AG04450 (cell line): ENCODE measurements at regions not wholly inside any gene's neighbourhood (a gene's known extent, or its start where the extent isn't known, plus 50 kb on each side); places are given as distances from the start of the nearest gene placed in this dataset.

Experiments
- CTCF ChIA-PET: fragments of 300-600, 350-600 bp; formaldehyde crosslinking; extraction: SDS; loops from one replicate; lab custom pipeline; 2022; ENCODE audit warnings: antibody characterized with exemption, inconsistent platforms; lab: Charles Lee
- POLR2A ChIA-PET: fragments of 350-600 bp; formaldehyde crosslinking; extraction: SDS; loops from one replicate; lab custom pipeline; 2021; ENCODE audit warnings: antibody characterized with exemption, inconsistent platforms; lab: Yijun Ruan, JAX
- DNase-seq: peaks from one replicate; pipeline ENCODE4 v3.0.0-alpha.2; 2011; ENCODE audit warnings: low read depth, low spot score
- H3K27ac ChIP-seq: one replicate; pipeline ENCODE4 v1.5.1; 2012; ENCODE audit warnings: low read depth, low read length, control low read depth
- H3K27me3 ChIP-seq: one replicate; pipeline ENCODE4 v1.6.0; 2012; ENCODE audit warnings: low read length; ENCODE audit not compliant: control insufficient read depth, insufficient read depth
- H3K4me3 ChIP-seq: 2 replicates; pipeline ENCODE4 v1.5.1; 2011; ENCODE audit warnings: mild to moderate bottlenecking, low read depth, low read length, control low read depth
- H3K9me3 ChIP-seq: 2 replicates; pipeline ENCODE4 v1.5.1; 2012; ENCODE audit warnings: low read length; ENCODE audit not compliant: control insufficient read depth, insufficient read depth
- CTCF ChIP-seq: IDR thresholded peaks from 2 replicates; pipeline ENCODE4 v1.5.1; 2011; ENCODE audit warnings: low read depth, low read length, control low read depth, inconsistent platforms

- no peak for DNase-seq
- CTCF ChIA-PET: interaction anchor here (1.9 kb wide), 1 partner anchor 18 kb away, joined by 8 read pairs; no protein-coding TSS in a partner anchor
- TF ChIP-seq CTCF: no peak
- H3K27me3 ChIP-seq: no peaks in the 10 kb centered on the region
- H3K9me3 ChIP-seq: peaks cover 11% of the 10 kb centered on the region; the same call in 1 of the 2 replicates
- H3K4me3 ChIP-seq: no peak overlapping the region
- POLR2A ChIA-PET: no interaction called here
- H3K27ac ChIP-seq: no peak overlapping the region
Measured at GRCh38 chr2:241932899-241933178, 63.3 kb downstream of the RTP5 start.

GRCh38 chr2:241933179-241933911, 63.8 kb downstream of the RTP5 start:
- Histone ChIP-seq H3K27me3 (no peaks in the 10 kb centered on the region), H3K27ac (no peak overlapping the region), H3K9me3 (peaks cover 11% of the 10 kb centered on the region; the same call in 1 of the 2 replicates), H3K4me3 (no peak overlapping the region)
- no peak for DNase-seq
- ChIA-PET CTCF (interaction anchor here (1.9 kb wide), 1 partner anchor 18 kb away, joined by 8 read pairs; no protein-coding TSS in a partner anchor), POLR2A (no interaction called here)
- TF ChIP-seq CTCF: no peak

GRCh38 chr2:241935314-241935713, 65.8 kb downstream of the RTP5 start:
- no peak overlapping the region for H3K27ac ChIP-seq
- H3K9me3 ChIP-seq: peaks cover 19% of the 10 kb centered on the region
- POLR2A ChIA-PET: no interaction called here
- CTCF ChIA-PET: interaction anchor here (1.0 kb wide), 1 partner anchor 17 kb away, joined by 3 read pairs; no protein-coding TSS in a partner anchor
- no peak for TF ChIP-seq CTCF
- DNase-seq: peak; percentile 27
- no peak overlapping the region for H3K4me3 ChIP-seq
- H3K27me3 ChIP-seq: no peaks in the 10 kb centered on the region

GRCh38 chr2:241935774-241936173, 66.2 kb downstream of the RTP5 start:
- POLR2A ChIA-PET: no interaction called here
- DNase-seq: no peak
- no peak overlapping the region for H3K4me3 ChIP-seq
- H3K27me3 ChIP-seq: no peaks in the 10 kb centered on the region
- no peak overlapping the region for H3K27ac ChIP-seq
- TF ChIP-seq CTCF: no peak
- CTCF ChIA-PET: interaction anchor here (1.0 kb wide), 1 partner anchor 17 kb away, joined by 3 read pairs; no protein-coding TSS in a partner anchor
- peaks cover 19% of the 10 kb centered on the region for H3K9me3 ChIP-seq

- ChIA-PET POLR2A (no interaction called here), CTCF (interaction anchor here (1.0 kb wide), 1 partner anchor 16 kb away, joined by 3 read pairs; no protein-coding TSS in a partner anchor)
- no peak for DNase-seq
- Histone ChIP-seq H3K9me3 (peaks cover 20% of the 10 kb centered on the region), H3K27ac (no peak overlapping the region), H3K27me3 (peaks cover 4% of the 10 kb centered on the region), H3K4me3 (no peak overlapping the region)
- TF ChIP-seq CTCF: no peak
Measured at GRCh38 chr2:241936457-241937133, 67.1 kb downstream of the RTP5 start.
